ENCODE measurements at regions not wholly inside any gene's neighbourhood (a gene's known extent, or its start where the extent isn't known, plus 50 kb on each side); places are given as distances from the start of the nearest gene placed in this dataset.

- intact Hi-C loops (cut with micrococcal nuclease): no loop called here
- Mint-ChIP-seq H3K4me3 (no peak overlapping the region), H3K4me1 (ENCODE audit: low read depth) (no peaks in the 10 kb centered on the region), H3K9me3 (no peaks in the 10 kb centered on the region), H3K27me3 (peaks cover 2% of the 10 kb centered on the region), H3K27ac (no peak overlapping the region), H3K36me3 (no peaks in the 10 kb centered on the region)
- POLR2A ChIA-PET: no interaction called here
- CTCF ChIA-PET: interaction anchor here (1.1 kb wide), 1 partner anchor 349 kb away, joined by 3 read pairs; no protein-coding TSS in a partner anchor
- no peak for DNase-seq
Measured at GRCh38 chr9:1253064-1253979, 203.2 kb downstream of the DMRT2 start.

GRCh38 chr9:1254071-1254470 is 203.9 kb downstream of the DMRT2 start:
- POLR2A ChIA-PET: no interaction called here
- Mint-ChIP-seq H3K9me3 (no peaks in the 10 kb centered on the region), H3K27ac (no peak overlapping the region), H3K4me3 (no peak overlapping the region), H3K27me3 (peaks cover 2% of the 10 kb centered on the region), H3K4me1 (ENCODE audit: low read depth) (no peaks in the 10 kb centered on the region), H3K36me3 (no peaks in the 10 kb centered on the region)
- intact Hi-C loops (cut with micrococcal nuclease): no loop called here
- CTCF ChIA-PET: interaction anchor here (1.1 kb wide), 1 partner anchor 348 kb away, joined by 3 read pairs; no protein-coding TSS in a partner anchor
- DNase-seq: no peak

GRCh38 chr9:1256178-1256577 is 206.0 kb downstream of the DMRT2 start:
- Mint-ChIP-seq H3K36me3 (no peaks in the 10 kb centered on the region), H3K4me1 (ENCODE audit: low read depth) (no peaks in the 10 kb centered on the region), H3K4me3 (no peak overlapping the region), H3K9me3 (no peaks in the 10 kb centered on the region), H3K27me3 (peaks cover 2% of the 10 kb centered on the region), H3K27ac (no peak overlapping the region)
- ChIA-PET CTCF (no interaction called here), POLR2A (no interaction called here)
- no peak for DNase-seq
- intact Hi-C loops (cut with micrococcal nuclease): no loop called here

GRCh38 chr9:1261266-1261665 is 211.1 kb downstream of the DMRT2 start:
- Mint-ChIP-seq H3K9me3 (no peaks in the 10 kb centered on the region), H3K4me1 (ENCODE audit: low read depth) (no peaks in the 10 kb centered on the region), H3K27me3 (peaks cover 1% of the 10 kb centered on the region), H3K4me3 (no peak overlapping the region), H3K36me3 (no peaks in the 10 kb centered on the region), H3K27ac (no peak overlapping the region)
- POLR2A ChIA-PET: no interaction called here
- intact Hi-C loops (cut with micrococcal nuclease): no loop called here
- CTCF ChIA-PET: no interaction called here
- DNase-seq: no peak

DNA sequence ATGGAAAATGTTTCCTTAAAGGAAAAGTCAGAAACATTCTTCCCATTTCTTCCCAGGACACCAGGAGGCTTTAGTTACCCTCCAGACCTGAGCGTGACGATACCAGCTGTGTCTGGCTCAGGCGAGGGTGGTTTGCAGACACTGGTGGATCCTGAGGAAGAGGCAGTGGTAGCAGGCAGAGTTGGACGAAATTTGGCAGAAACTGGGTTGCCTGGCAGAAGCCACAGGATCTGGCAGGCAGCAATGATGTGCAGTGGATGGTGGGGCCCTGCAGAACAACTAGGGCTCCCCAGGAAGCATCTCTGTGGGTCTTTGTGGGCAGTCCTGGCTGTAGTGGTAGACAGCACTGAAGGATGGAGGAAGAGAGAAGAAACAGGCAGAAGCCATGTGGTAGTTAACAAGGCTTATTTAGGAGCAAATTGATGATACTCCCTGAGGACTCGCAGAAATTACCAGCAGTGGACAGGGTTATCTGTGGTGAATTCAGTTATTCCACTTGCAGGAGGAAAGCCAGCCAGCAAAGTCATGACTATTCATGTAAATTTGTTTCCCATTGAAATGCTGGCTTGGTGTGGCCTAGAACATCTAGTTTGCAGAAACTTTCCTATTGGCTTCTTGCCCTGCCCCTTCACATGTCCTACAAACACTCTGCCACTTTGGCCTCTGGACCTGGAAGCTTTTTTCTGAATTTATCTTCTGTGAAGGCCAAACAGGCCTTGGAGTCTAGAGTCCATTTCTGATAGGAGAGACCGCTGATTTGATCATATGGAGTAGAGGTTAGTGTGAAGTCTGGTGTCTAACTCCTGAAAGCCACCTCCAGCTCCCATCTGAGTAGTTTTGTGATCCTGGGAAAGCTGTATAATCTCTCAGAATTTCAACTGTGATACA is 212.0 kb downstream of the DMRT2 start:
- intact Hi-C loops (cut with micrococcal nuclease): no loop called here
- Mint-ChIP-seq H3K27ac (no peak overlapping the region), H3K36me3 (no peaks in the 10 kb centered on the region), H3K4me3 (no peak overlapping the region), H3K9me3 (no peaks in the 10 kb centered on the region), H3K4me1 (ENCODE audit: low read depth) (no peaks in the 10 kb centered on the region), H3K27me3 (no peaks in the 10 kb centered on the region)
- CTCF ChIA-PET: no interaction called here
- DNase-seq: no peak
- POLR2A ChIA-PET: no interaction called here

DNA sequence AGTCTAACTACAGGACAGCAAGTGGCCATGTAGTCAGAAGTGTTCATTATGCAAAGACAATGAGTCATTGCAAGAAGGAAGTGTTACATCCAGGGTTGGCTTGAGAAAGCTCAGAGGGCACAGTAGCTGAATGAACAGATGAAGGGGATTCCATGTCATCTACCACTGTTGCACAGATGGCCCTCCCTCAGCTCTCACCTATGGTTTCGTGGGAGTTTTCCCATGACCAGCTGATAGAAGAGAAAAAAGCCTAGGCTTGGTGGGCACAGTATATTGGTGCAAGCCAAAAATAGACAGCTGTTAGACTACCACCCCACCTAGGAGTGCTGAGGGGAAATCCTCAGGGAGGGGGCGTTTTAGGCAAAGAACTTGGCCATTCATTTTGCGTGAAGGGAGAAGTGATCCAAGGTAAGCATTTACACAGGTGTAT is 217.0 kb downstream of the DMRT2 start:
- CTCF ChIA-PET: no interaction called here
- POLR2A ChIA-PET: no interaction called here
- Mint-ChIP-seq H3K4me3 (no peak overlapping the region), H3K9me3 (no peaks in the 10 kb centered on the region), H3K36me3 (no peaks in the 10 kb centered on the region), H3K27ac (no peak overlapping the region), H3K4me1 (ENCODE audit: low read depth) (no peaks in the 10 kb centered on the region), H3K27me3 (no peaks in the 10 kb centered on the region)
- no peak for DNase-seq
- intact Hi-C loops (cut with micrococcal nuclease): no loop called here

DNA sequence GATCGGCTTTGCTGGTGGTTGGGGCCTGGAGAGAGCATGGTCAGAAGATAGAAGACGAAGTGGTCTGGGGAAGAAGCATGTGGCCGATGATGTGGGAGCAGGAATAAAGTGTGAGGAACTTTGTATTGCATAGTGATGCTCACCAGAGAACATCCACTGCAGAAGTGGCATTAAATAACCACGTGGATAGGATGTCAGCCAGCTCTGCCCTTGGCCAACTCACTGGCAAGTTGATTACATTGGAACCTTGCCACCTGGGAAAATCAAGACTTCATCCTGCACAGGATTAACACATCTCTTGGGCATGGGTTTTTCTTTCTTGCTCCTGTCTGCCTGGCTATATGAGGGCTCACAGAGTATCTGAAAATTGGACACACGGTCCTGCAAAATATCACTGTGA is 217.4 kb downstream of the DMRT2 start:
- Mint-ChIP-seq H3K36me3 (no peaks in the 10 kb centered on the region), H3K9me3 (no peaks in the 10 kb centered on the region), H3K4me3 (no peak overlapping the region), H3K27ac (no peak overlapping the region), H3K4me1 (ENCODE audit: low read depth) (no peaks in the 10 kb centered on the region), H3K27me3 (peaks cover under 1% of the 10 kb centered on the region)
- ChIA-PET CTCF (no interaction called here), POLR2A (no interaction called here)
- no peak for DNase-seq
- intact Hi-C loops (cut with micrococcal nuclease): no loop called here

DNA sequence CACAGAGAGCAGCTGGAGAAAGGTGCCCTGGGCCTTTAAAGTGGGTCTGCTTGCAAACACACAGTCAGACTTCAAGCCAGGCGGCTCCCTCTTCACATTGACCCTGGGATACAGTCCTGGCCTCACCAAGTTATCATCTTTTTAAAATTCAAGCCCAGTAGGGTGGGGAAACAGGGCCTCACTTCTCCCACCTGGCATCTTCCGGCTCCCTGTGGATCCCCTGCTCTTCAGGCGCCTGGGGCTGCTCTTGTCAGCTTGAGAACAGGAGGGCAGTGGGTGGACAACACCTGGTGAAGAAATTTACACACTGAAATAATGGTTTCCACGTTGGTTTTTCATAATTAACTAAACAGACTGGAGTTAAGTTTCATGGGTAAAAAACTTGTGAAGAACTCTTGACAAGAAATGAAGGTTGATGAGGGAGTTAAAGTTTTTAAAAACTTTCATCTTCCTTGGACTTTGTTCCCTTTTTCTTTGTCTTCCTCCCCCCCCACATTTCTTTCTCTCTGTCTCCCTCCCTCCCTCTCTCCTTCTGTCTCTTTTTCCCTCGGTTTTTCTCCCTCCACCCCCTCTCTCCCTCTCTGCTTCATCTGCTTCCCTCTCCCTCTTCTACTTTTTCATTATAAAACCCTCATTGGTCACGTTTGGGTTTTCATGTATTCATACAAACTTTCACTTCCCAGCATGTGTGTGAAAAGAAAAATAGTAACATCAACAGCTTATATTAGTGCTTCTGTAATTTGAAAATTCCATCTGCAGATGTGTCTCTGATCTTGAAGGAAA is 219.6 kb downstream of the DMRT2 start:
- Mint-ChIP-seq H3K27ac (no peak overlapping the region), H3K4me1 (ENCODE audit: low read depth) (no peaks in the 10 kb centered on the region), H3K27me3 (peaks cover 3% of the 10 kb centered on the region), H3K4me3 (no peak overlapping the region), H3K36me3 (no peaks in the 10 kb centered on the region), H3K9me3 (no peaks in the 10 kb centered on the region)
- CTCF ChIA-PET: no interaction called here
- DNase-seq: no peak
- intact Hi-C loops (cut with micrococcal nuclease): no loop called here
- POLR2A ChIA-PET: no interaction called here

DNA sequence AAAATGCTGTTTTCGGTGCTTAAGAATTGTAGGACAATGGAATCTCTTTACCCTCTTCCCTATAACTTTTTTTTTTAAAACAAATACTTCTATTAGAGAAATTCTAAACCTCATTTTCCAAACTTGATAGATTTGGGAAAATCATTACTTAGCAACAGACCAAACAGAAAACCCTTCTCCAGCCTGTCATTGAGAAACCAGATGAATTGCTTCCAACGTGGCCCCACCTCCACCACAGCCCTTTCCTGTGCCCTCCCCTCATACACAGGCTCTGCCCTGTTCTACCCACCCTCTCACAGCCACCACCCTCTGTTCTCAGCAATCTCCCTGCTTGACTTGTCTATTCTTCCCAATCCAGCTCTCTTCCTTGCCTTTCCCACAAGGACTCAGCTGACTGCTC is 221.2 kb downstream of the DMRT2 start:
- Mint-ChIP-seq H3K36me3 (no peaks in the 10 kb centered on the region), H3K4me3 (no peak overlapping the region), H3K27ac (no peak overlapping the region), H3K27me3 (peaks cover 3% of the 10 kb centered on the region), H3K4me1 (ENCODE audit: low read depth) (no peaks in the 10 kb centered on the region), H3K9me3 (no peaks in the 10 kb centered on the region)
- intact Hi-C loops (cut with micrococcal nuclease): no loop called here
- CTCF ChIA-PET: no interaction called here
- no peak for DNase-seq
- POLR2A ChIA-PET: no interaction called here

DNA sequence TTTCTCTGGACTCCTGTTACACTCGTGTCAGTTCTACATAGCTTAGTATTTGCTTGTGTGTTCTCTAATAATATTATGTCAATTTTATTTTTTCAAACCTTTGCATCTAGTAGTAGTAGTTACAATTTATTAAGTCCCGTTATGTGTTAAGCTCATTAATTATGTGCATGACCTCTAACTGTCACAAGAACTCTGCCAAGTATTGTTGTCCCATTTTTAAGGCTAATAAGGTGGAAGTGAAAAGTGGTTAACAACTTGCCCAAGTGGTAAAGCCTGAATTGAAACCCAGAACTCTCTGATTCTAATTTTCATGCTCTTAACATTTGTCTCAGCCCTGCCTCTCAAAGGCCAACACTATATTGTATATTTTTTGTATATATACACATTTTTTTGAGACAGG is 221.6 kb downstream of the DMRT2 start:
- Mint-ChIP-seq H3K27ac (no peak overlapping the region), H3K4me3 (no peak overlapping the region), H3K9me3 (no peaks in the 10 kb centered on the region), H3K36me3 (no peaks in the 10 kb centered on the region), H3K27me3 (peaks cover 3% of the 10 kb centered on the region), H3K4me1 (ENCODE audit: low read depth) (no peaks in the 10 kb centered on the region)
- ChIA-PET CTCF (no interaction called here), POLR2A (no interaction called here)
- no peak for DNase-seq
- intact Hi-C loops (cut with micrococcal nuclease): no loop called here

DNA sequence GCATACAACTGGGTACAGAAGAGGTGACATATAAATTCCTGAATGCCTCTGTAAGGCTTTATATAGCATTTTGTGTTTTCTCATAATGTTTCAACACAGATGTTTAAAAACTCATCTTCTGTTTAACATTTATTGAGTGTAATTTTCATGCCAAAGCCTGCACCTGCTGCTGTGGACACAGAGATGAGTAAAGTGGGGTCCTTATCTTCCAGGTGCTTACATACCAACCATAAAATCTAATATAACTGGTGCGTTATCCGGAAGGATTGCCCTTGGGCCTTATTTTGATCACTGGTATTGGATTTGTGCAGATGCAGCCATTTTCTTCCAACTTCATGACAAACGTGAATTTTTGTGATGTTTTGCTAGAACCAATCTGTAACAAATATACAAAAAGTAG is 222.3 kb downstream of the DMRT2 start:
- Mint-ChIP-seq H3K27ac (no peak overlapping the region), H3K36me3 (no peaks in the 10 kb centered on the region), H3K4me3 (no peak overlapping the region), H3K4me1 (ENCODE audit: low read depth) (no peaks in the 10 kb centered on the region), H3K9me3 (no peaks in the 10 kb centered on the region), H3K27me3 (peaks cover 3% of the 10 kb centered on the region)
- CTCF ChIA-PET: no interaction called here
- intact Hi-C loops (cut with micrococcal nuclease): no loop called here
- POLR2A ChIA-PET: no interaction called here
- DNase-seq: no peak

DNA sequence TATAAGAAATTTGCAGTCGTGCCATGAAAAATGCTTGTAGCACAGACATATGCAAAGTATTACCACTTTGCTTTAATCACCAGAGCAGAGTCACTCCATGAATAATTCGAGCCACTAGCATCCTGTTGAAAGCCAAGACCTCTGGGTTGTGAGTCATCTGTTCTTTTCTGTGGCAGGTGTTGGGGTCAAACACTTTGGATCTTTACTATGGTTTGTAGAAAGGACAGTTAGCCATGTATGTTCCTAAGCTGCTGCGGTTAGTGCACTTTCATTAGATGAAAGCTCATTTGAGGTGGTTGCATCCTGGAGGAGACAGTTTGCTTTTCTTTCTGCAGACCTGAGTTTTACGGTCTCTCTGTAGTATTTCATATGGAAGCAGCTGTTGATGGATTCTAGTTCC is 223.7 kb downstream of the DMRT2 start:
- CTCF ChIA-PET: no interaction called here
- intact Hi-C loops (cut with micrococcal nuclease): no loop called here
- Mint-ChIP-seq H3K36me3 (no peaks in the 10 kb centered on the region), H3K4me3 (no peak overlapping the region), H3K27me3 (peaks cover 3% of the 10 kb centered on the region), H3K4me1 (ENCODE audit: low read depth) (no peaks in the 10 kb centered on the region), H3K27ac (no peak overlapping the region), H3K9me3 (no peaks in the 10 kb centered on the region)
- no peak for DNase-seq
- POLR2A ChIA-PET: no interaction called here

All from activated CD4-positive, alpha-beta memory T cell treated with anti-CD3 and anti-CD28 coated beads for 36 hours (primary cell).